OCI-LY3 (cell line): ENCODE measurements at regions not wholly inside any gene's neighbourhood (a gene's known extent, or its start where the extent isn't known, plus 50 kb on each side); places are given as distances from the start of the nearest gene placed in this dataset.
"Not testable (repeated sequence)": the region's sequence is repeated elsewhere in the genome, so short reads cannot be mapped to it uniquely, and the experiment has no call there.

ENCODE experiments used
- H2AFZ ChIP-seq: fragments of 200-600, 300-600 bp; shearing (Covaris generic); 2 replicates; pipeline ENCODE4 v1.6.0; 2014; ENCODE audit warnings: antibody characterized with exemption, low read depth, low read length
- H3K27ac ChIP-seq: fragments of 200-600, 300-600 bp; sonication (generic); 2 replicates; pipeline ENCODE4 v1.5.1; 2014; ENCODE audit warnings: mild to moderate bottlenecking, low read length, moderate library complexity, mixed read lengths
- H3K27me3 ChIP-seq: fragments of 200-600, 300-600 bp; sonication (generic); 2 replicates; pipeline ENCODE4 v1.6.1; 2014; ENCODE audit warnings: low read depth, low read length, mixed read lengths
- H3K36me3 ChIP-seq: fragments of 200-600, 300-600 bp; sonication (generic); replicated peaks from 2 replicates; pipeline ENCODE3; 2014; ENCODE audit warnings: low read depth, low read length, mixed read lengths
- H3K4me1 ChIP-seq: fragments of 300-600, 200-600 bp; sonication (generic); 2 replicates; pipeline ENCODE4 v1.6.1; 2014; ENCODE audit warnings: low read length, mixed read lengths
- H3K4me2 ChIP-seq: fragments of 200-600, 300-600 bp; sonication (generic); 2 replicates; pipeline ENCODE4 v1.6.1; 2014; ENCODE audit warnings: low read length, mixed read lengths
- H3K4me3 ChIP-seq: fragments of 300-600, 200-600 bp; sonication (generic); 2 replicates; pipeline ENCODE4 v1.5.1; 2014; ENCODE audit warnings: antibody characterized with exemption, mild to moderate bottlenecking, low read length, moderate library complexity
- H3K79me2 ChIP-seq: fragments of 300-600, 200-600 bp; shearing (Covaris generic); 2 replicates; pipeline ENCODE4 v1.6.1; 2014; ENCODE audit warnings: mild to moderate bottlenecking, low read length, mixed read lengths
- H3K9ac ChIP-seq: fragments of 300-600, 200-600 bp; shearing (Covaris generic); 2 replicates; pipeline ENCODE4 v1.6.0; 2014; ENCODE audit warnings: mild to moderate bottlenecking, low read length, moderate library complexity
- H3K9me3 ChIP-seq: fragments of 200-600, 300-600 bp; shearing (Covaris generic); 2 replicates; pipeline ENCODE4 v1.6.1; 2014; ENCODE audit warnings: low read length, mixed read lengths; ENCODE audit not compliant: insufficient read depth
- H4K20me1 ChIP-seq: fragments of 200-600, 300-600 bp; sonication (generic); 2 replicates; pipeline ENCODE4 v1.6.1; 2016; ENCODE audit warnings: low read length, mixed read lengths; ENCODE audit not compliant: insufficient read depth
- CTCF ChIP-seq: fragments of 200-600, 300-600 bp; sonication (generic); IDR thresholded peaks from 2 replicates; pipeline ENCODE4 v1.5.1; 2014; ENCODE audit warnings: antibody characterized with exemption, low read length, low read depth
- EZH2phosphoT487 ChIP-seq: fragments of 200-600 bp; shearing (Covaris generic); IDR thresholded peaks from 2 replicates; pipeline ENCODE4 v1.6.1; 2018; ENCODE audit warnings: antibody characterized with exemption, mixed run types, low read depth

GRCh38 chr14:105738638-105739037, 212.3 kb downstream of the TMEM121 start:
- H3K9me3 ChIP-seq: no peaks in the 10 kb centered on the region
- no peaks in the 10 kb centered on the region for H3K27me3 ChIP-seq
- TF ChIP-seq CTCF (no peak), EZH2phosphoT487 (no peak)
- no peak overlapping the region for H3K4me2 ChIP-seq
- no peak overlapping the region for H2AFZ ChIP-seq
- no peak overlapping the region for H3K9ac ChIP-seq
- no peaks in the 10 kb centered on the region for H3K36me3 ChIP-seq
- no peaks in the 10 kb centered on the region for H3K4me1 ChIP-seq
- H4K20me1 ChIP-seq: peaks cover 5% of the 10 kb centered on the region; the same call in 1 of the 2 replicates
- H3K27ac ChIP-seq: peak overlapping the region; percentile 54
- peaks cover 14% of the 10 kb centered on the region for H3K79me2 ChIP-seq
- no peak overlapping the region for H3K4me3 ChIP-seq

GRCh38 chr14:105739331-105740102, 213.1 kb downstream of the TMEM121 start:
- Histone ChIP-seq H3K79me2 (peaks cover 14% of the 10 kb centered on the region), H3K9me3 (no peaks in the 10 kb centered on the region), H3K4me3 (no peak overlapping the region), H3K27me3 (no peaks in the 10 kb centered on the region), H3K4me1 (no peaks in the 10 kb centered on the region), H4K20me1 (peaks cover 5% of the 10 kb centered on the region; the same call in 1 of the 2 replicates), H3K9ac (no peak overlapping the region), H3K4me2 (no peak overlapping the region), H3K36me3 (no peaks in the 10 kb centered on the region), H2AFZ (no peak overlapping the region), H3K27ac (peak overlapping the region; percentile 54)
- TF ChIP-seq CTCF (no peak), EZH2phosphoT487 (no peak)

GRCh38 chr14:105740272-105740671, 213.9 kb downstream of the TMEM121 start:
- not testable (repeated sequence) for H3K4me1 ChIP-seq, H3K9ac ChIP-seq, H4K20me1 ChIP-seq, H3K4me3 ChIP-seq, H3K27ac ChIP-seq, H2AFZ ChIP-seq, H3K27me3 ChIP-seq, H3K36me3 ChIP-seq, H3K4me2 ChIP-seq, H3K9me3 ChIP-seq
- peaks cover 14% of the 10 kb centered on the region for H3K79me2 ChIP-seq

- H3K4me3 ChIP-seq, H3K4me1 ChIP-seq, H2AFZ ChIP-seq, H3K9me3 ChIP-seq, H3K36me3 ChIP-seq, H3K4me2 ChIP-seq, H3K27ac ChIP-seq, H3K9ac ChIP-seq, H3K27me3 ChIP-seq, H4K20me1 ChIP-seq: not testable (repeated sequence)
- peaks cover 14% of the 10 kb centered on the region for H3K79me2 ChIP-seq
These were observed 214.6 kb downstream of the TMEM121 start for GRCh38 chr14:105740961-105741360.

GRCh38 chr14:105741707-105742530, 215.5 kb downstream of the TMEM121 start:
- Histone ChIP-seq H3K79me2 (peaks cover 14% of the 10 kb centered on the region), H3K27ac (peak overlapping the region; percentile 85), H3K9ac (peak overlapping the region; percentile 68), H3K4me3 (peak overlapping the region; percentile 71), H3K4me2 (peak overlapping the region; percentile 62)
- not testable (repeated sequence) for H3K4me1 ChIP-seq, H3K27me3 ChIP-seq, H4K20me1 ChIP-seq, H3K9me3 ChIP-seq, H2AFZ ChIP-seq, H3K36me3 ChIP-seq
